Activated CD4-positive, alpha-beta T cell treated with anti-CD3 and anti-CD28 coated beads, Interleukin-2, amount 50 U/mL, for 16 hours (primary cell): ENCODE measurements at regions not wholly inside any gene's neighbourhood (a gene's known extent, or its start where the extent isn't known, plus 50 kb on each side); places are given as distances from the start of the nearest gene placed in this dataset.
"Not testable (repeated sequence)": the region's sequence is repeated elsewhere in the genome, so short reads cannot be mapped to it uniquely, and the experiment has no call there.

Experiments used
- DNase-seq: peaks from one replicate; pipeline ENCODE4 v3.0.0-alpha.2; 2020

DNA sequence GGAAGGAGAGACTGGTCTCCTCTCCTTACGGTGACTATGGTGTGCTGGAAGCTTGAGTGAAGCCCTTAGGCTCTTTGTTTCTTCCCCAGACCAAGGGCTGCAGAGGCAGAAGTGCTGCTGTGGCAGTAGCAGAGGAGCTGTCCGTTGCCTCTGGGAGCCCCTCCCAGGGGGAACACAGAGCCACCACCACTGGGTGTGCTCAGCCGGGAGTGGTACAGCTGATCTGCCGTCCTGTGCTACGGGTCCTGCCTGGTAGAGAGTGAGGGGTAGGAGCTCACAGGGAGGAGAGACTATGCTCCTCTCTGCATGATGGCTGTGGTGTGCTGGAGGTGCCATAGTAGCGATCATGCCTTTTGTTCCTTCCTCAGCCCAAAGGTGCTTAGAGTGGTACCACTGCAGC is 318.7 kb downstream of the DOK5 start:
- DNase-seq: no peak

DNA sequence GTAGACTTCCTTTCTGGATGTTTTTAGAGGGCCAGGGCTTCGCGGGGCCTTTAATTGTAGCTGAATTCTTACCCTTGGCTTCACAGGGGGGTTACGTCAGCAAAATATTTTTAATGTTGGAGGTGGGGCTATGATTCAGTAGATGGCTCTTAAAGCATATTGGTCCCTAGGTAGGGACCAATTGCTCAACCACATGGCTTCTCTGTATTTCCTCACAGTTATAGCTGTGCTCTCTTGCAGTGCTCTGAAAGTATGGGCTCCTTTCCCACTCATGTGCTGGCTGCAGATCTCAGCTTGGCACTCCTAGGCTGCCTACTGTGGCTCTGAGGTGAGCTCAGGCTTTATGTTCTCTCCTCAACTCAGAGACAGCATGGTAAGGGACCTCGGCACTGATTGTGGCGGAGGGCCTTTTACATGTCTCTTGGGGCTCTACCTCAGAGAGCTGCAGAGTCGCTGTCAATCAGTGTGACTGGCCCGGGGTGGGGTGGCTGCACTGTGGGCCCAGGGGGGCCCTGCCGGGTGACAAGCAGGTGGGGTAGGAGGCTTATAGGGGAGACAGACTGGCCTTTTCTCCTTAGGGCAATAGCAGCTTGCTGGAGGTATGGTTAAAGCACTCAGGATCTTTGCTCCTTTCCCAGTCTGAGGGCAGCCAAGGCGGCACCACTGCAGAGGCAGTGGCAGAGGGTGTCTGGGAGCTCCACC is 318.0 kb downstream of the DOK5 start:
- DNase-seq: no peak

DNA sequence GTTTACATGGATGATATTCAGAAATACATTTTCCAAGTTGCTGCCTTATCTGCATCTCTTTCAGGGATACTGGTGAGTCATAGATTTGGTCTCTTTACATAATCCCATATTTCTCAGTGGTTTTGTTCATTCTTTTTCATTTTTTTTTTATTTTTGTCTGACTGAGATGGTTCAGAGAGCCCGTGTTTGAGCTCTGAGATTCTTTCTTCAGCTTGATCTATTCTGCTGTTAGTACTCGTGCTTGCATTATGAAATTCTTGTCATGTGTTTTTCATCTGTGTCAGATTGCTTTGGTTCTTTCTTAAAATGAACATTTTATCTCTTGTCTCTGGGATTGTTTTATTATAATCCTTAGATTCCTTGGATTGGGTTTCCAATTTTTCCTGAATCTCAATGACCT is 317.3 kb downstream of the DOK5 start:
- no peak for DNase-seq

DNA sequence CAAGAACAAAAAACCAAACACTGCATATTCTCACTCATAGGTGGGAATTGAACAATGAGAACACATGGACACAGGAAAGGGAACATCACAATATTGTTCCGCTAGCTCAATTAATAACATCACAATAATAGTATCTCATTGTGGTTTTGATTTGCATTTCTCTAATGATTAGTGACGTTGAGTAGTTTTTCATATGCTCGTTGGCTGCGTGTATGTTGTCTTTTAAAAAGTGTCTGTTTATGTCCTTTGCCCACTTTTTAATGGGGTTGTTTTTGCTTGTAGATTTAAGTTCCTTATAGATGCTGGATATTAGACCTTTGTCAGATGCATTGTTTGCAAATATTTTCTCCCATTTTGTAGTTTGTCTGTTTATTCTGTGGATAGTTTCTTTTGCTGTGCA is 312.9 kb downstream of the DOK5 start:
- not testable (repeated sequence) for DNase-seq

DNA sequence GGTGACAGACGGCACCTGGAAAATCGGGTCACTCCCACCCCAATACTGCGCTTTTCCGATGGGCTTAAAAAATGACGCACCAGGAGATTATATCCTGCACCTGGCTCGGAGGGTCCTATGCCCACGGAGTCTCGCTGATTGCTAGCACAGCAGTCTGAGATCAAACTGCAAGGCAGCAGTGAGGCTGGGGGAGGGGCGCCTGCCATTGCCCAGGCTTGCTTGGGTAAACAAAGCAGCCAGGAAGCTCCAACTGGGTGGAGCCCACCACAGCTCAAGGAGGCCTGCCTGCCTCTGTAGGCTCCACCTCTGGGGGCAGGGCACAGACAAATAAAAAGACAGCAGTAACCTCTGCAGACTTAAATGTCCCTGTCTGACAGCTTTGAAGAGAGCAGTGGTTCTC is 307.4 kb downstream of the DOK5 start:
- not testable (repeated sequence) for DNase-seq

DNA sequence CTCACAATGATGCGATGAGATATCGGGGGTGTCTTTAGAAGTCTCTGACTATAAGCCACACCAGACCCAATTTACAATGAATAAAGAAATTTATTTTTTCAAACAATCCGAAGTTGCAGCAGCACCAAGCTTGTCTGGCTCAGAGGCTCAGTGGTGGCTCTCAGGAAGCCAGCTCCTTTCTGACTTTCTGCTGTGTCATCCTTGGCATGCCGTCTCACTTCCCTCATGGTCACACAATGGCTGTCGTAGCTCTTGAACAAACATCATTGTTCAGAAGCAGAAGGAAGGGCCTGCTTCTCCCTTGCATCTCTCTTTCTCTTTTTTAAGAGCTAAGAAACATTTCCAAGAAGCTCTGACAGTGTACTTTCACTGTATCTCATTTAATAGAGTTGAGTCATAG is 299.0 kb downstream of the DOK5 start:
- no peak for DNase-seq

DNA sequence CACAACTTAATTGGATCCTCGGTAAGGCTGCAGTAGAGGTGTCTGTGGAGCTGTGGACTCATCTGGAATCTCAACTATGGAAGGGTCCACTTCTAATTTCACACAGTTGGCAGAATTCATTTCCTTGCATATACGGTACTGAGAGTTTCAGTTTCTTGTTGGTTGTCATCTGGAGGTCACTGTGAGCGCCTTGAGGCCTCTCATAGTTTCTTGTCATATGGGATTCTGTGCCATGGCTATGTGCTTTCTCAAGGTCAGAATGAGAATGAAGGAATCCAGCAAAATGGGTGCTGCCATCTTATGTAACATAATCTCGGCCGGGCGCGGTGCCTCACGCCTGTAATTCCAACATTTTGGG is 298.2 kb downstream of the DOK5 start:
- DNase-seq: no peak

DNA sequence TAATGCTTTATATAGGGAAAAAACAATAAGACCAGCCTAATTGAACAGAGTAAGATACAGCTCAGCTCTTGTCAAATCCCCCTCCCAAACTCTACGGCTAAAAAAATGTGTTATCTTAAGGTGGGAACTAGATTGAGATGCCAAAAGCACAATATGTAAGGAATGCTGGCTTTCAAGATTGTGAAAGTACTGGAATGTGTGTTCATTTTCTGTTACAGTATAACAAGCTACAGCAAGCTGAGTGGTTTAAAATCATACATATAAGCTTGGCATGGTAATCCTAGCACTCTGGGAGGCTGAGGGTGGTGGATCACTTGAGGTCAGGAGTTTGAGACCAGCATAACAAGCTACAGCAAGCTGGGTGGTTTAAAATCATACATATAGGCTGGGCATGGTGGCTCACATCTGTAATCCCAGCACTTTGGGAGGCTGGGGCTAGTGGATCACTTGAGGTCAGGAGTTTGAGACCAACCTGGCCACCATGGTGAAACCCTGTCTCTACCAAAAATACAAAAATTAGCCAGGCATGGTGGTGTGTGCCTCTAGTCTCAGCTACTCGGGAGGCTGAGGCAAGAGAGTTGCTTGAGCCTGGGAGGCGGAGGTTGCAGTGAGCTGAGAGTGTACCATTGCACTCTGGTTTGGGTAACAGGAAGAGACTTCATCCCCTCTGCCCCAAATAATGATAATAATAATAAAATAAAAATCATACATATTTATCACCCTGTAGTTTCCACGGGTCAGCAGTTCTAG is 297.7 kb downstream of the DOK5 start:
- DNase-seq: no peak

DNA sequence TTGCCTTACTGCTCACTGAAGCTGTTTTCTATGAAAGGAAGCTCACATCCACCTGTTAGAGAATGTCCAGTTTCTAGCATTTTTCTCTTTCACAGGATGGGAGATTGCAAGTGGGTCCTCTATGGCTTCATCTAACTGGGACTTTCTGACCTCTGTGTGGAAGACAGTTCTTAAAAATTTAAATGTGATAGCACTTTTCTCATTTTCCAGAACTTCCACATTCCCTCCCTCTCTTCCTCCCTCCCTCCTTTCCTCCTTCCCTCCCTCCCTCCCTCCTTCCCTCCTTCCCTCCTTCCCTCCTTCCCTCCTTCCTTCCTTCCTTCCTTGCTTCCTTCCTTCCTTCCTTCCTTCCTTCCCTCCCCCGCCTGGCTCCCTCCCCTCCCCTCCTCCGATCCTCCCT is 291.1 kb downstream of the DOK5 start:
- DNase-seq: no peak

DNA sequence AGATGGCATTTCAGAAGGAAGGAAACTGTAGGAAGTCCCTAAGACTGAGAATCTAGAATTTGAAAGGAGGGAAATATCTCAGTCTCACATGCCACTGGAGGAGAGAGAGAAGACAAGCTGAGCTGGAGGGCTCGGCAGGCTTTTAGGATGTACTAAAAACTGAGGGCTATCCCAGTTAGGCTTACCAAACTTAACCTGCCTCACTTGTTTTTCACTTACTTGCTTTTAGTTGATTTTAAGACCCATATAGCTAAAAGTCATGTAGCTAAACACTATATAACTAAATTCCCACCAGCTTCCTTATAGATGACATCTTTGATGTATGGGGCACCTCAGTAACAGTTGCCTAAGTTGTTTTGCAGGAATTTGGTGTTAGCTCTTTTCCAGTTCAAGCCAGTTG is 288.0 kb downstream of the DOK5 start:
- DNase-seq: no peak

DNA sequence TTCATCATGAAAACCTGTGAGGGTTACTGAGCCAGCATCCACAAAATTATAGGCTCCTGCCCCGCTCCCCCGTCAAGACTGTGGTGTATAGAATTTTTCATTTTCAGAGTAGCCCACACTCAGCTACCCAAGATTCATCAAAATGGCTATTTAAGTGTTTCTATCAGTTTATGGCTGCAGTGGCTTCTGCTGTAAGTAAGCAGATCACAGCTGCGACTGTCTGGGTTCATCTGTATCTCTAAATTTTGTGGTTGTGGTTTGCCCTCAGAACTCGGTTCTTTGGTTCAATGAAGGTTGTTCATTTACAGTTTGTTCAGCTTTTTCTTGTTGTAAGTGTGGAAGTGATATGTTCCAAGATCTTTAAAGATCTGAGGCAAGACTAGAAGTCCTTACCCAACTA is 284.2 kb downstream of the DOK5 start:
- DNase-seq: no peak

DNA sequence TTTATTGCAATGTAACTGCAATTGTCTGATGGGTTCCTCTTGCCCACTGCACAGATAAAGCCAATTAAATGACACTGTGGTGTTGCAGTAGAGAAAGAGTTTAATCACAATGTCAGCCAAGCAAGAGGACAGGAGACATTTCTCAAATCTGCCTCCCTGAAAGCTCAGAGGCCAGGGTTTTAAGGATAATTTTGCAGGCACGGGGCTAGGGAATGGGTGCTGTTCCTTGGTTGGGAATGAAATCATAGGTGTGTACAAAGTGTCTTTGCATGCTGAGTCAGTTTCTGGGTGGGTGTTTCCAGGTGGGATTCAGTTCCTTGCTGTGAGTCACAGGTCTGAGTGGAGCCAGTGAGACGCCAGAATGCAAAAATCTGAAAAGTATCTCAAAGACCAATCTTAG is 271.4 kb downstream of the DOK5 start:
- DNase-seq: no peak

DNA sequence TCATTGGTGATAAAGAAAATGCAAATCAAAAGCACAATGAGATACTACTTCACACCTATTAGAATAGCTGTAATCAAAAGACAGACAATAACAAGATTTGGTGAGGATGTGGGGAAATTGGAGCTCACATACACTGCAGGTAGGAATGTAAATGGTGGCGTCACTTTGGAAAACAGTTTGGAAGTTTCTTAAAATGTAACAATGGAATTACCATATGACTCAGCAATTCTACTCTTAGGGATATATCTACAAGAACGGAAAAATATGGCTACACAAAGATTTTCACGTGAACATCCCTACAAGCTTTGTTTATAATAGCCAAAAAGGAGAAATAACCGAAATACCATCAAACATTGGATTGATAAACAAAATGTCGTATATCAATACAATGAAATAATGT is 270.4 kb downstream of the DOK5 start:
- no peak for DNase-seq

DNA sequence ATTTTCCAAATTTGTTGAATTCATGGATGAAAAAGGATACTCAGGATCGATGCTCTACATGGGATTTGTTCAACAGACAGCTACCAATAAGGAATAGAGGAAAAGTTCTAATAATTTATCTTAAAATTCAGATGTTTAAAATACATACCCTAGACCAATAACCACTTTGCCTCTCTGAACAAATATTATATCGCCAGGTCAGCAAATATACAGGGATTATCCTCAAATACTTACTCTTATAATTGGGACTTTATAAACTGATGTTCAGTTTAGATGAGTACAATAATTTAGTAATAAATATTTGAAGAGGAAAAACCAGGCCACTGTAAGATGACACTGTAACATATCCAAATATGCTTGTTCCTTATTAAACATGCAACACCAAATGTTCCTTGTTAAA is 268.7 kb downstream of the DOK5 start:
- no peak for DNase-seq

DNA sequence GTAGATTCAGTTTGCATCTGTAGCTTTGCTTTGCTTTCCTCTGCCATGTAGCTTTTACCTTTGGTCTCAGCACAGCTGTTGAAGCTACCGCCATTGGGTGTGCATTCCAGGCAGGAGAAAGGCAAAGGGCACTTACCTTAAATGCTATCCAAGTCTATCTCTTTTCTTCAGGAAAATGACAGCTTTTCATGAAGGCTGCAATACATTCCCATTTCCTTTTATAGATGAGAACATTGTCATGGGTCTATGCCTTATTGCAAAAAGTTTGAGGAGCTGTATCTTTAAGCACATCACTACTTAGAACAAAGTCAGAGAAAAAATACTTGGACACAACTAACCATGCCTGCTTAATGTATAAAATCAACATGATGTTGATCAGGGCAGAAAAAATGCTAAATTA is 266.8 kb downstream of the DOK5 start:
- DNase-seq: no peak

DNA sequence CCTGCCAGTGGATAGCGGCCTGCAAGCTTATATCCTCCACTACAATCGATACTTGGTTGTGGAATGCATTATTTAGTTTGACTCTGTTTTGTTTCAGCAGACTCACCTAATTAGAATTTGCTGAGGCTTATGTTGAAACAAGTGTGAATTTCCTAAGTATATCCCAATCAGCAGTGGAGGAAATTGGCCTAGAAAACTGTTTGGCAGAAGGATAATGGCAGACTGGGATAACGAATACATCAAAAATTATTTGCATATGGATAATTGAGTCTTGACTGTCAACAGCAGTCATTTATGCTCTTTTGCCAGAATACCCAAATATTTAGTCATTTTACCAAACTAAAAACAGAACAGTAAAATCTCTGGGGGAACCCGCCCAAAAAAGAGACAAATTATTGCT is 261.0 kb downstream of the DOK5 start:
- DNase-seq: no peak

DNA sequence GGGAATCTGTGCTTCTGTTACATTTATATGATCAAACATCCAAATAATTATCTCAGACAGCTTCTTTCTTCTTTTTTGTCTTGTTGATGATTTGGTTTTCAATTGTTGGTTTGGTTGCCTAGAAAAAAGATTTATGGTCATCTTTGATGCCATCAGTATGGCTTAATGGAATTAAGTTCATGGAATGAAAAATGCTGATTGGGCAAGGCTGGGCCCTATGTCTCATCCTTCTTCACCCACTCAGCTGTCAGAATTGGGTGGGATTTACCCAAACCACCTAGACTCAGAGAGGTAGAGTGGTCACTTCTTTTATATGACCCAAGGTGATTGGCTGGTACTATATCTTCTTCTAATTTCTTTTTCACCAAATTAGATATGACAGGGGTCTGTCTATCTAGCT is 258.3 kb downstream of the DOK5 start:
- DNase-seq: no peak

DNA sequence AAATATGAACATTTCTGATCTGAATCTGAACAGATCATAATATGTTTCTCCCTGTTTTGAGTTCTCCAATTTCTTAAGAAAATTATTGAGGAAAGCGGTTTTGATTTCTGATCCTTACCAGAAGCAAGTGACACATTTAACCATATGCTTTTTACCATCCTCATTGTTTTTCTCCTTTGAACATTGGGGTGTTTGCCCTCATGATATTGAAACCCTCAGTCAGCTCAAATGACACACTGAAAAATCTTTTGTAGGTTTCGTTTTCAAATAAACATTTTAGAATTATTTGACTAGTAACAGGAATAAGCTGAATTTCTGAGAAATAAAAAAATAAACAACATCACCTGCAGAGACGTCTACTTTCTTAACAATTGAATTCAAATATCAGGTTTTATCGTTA is 252.1 kb downstream of the DOK5 start:
- no peak for DNase-seq

DNA sequence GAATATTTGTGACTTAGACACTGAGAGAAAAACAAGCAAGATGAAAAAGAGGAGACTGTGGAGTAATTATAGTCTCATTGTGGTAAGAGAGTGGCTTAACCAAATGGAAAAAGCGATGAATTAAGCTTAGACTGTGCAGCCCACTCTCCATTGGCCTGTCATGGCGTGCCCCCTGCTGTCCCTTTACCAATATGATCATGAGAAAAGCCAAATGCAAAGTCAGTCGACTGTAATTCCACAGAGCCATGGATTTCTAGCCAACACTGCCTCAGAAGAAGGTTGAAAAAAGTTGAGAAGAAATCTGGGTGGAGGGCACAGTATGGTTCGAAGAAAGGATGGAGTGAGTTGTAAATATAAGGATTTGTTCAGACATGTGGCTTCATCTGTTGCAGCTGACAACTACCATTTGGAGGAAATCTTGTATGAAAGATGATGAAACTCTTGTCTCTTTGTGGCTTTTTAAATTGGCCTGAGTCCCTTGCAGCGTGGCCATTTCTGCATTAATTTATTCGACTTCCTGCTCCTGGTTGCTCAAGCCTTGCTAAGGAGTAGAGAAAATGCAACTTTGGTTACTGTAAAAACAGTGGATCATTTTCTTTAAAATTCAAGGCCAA is 251.4 kb downstream of the DOK5 start:
- no peak for DNase-seq

DNA sequence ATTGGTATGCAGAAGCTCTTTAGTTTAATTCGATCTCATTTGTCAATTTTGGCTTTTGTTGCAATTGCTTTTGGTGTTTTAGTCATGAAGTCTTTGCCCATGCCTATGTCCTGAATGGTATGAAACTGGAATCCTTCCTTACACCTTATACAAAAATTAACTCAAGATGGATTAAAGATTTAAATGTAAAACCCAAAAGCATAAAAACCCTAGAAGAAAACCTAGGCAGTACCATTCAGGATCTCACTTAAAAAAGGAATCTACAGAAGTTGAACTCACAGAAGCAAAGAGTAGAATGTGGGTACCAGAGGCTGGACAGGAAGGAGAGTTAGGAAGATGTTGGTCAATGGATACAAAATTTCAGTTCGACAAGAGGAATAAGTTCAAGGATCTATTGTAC is 249.9 kb downstream of the DOK5 start:
- not testable (repeated sequence) for DNase-seq

DNA sequence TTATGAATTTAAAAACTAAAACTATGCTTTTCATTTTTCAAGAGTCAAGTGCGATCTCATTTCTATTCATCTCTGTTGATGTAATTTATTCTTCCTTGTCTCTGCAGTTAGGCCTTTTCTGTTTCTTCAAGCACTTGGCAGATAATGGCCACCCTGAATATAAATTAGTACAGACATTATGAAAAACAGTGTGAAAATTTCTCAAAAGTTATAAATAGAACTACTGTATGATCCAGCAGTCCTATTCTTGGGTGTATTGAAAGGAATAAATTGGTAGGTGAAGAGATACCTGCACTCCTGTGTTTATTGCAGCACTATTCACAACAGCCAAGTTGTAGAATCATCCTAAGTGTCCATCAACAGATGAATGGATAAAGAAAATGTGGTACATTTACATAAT is 248.3 kb downstream of the DOK5 start:
- no peak for DNase-seq

DNA sequence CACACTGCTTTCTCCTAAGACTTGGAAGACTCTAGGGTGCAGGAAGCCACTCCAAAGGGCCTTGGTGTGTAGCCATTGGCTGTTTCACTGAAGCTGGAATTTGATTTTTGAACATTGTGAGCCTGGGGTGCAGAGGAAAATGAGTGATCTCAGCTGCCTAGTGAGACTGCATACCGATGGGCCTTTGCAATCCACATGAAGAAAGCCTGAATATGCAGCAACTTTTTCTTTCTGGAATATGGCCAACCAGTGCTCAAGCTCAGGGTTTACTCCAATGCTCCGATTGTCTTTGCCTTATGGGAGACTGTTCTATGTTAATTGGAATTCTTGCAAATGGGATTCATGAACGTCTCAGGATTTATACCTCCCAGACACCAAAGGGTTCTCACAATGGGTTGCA is 242.6 kb downstream of the DOK5 start:
- DNase-seq: no peak

DNA sequence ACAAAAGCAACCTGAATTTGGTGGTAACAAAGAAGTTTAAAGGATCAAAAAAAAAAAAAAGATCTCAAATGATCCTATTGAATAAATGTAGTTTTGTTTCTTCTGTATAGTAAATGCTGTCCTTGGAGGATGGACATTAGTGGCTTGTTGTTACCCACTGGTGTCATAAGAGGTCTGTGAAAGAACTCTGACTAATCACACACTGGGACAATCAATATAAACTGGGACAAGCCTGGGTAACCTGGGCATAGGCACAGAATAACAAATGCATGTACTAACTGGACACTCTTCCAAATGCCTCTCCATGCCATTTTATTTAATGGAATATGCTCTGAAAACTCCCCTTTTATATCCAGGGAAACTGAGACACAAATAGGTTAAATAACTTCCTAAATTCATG is 241.4 kb downstream of the DOK5 start:
- DNase-seq: no peak

DNA sequence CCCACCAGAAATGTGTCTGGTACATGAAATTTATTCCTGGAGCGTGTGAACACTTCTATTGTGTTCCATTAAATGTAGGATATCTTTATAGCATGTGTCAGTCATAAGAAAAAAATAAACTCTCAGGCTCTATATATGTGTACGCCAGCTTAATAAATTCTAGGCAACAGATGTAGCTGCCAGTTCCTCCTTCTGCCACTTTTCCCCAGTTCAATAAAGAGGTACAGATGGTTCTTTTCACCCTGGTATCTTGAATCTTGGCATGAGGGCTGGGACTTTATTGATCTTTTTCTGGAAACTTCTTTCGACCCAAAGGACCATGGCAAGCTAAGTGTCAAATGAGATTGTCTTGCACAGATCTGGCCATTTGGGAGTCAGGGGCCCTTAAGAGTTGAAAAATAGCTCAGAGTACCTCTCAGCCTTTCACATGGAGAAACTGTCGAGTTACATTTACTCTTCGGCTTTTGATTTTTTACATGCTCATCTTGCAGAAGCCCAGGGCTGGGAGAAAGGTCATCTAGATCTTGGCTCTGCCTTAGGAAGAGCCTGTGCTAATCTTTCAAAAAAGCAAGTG is 240.9 kb downstream of the DOK5 start:
- no peak for DNase-seq
